K562 (cell line): ENCODE measurements at regions not wholly inside any gene's neighbourhood (a gene's known extent, or its start where the extent isn't known, plus 50 kb on each side); places are given as distances from the start of the nearest gene placed in this dataset.

Source experiments
- ATAC-seq: fragments of 200-7000 bp; cut with Tn5 transposase; 3 replicates; pipeline ENCODE4 v1.9.1; 2020; ENCODE audit warnings: moderate library complexity
- BruUV-seq: library from RNA; stranded (reverse); fragments of 400-500 nt; replicated peaks from 2 replicates; lab custom pipeline; 2021; lab: Mats Ljungman, UMichigan
- CTCF ChIA-PET: fragments of 300-600 bp; formaldehyde crosslinking; extraction: SDS; loops from one replicate; lab custom pipeline; 2021; ENCODE audit warnings: low intra/inter-chr PET ratio; lab: Yijun Ruan, JAX
- POLR2A ChIA-PET: fragments of 300-600, 350-650 bp; sonication (Branson Sonifier 250); formaldehyde crosslinking; extraction: SDS; loops from one replicate; lab custom pipeline; 2021; ENCODE audit warnings: antibody characterized with exemption, inconsistent platforms; lab: Yijun Ruan, JAX
- DNase-seq, 4 experiments: peaks; one replicate each; pipeline versions ENCODE4 v3.0.0 to v3.0.0-alpha.2; 2011 to 2018; ENCODE audit warnings: low spot score in 3 of 4, mixed read lengths in 3 of 4; ENCODE audit errors: extremely low read depth in 1 of 4
- FAIRE-seq: peaks from 2 replicates; lab custom pipeline; 2011; peaks lifted over from hg19 to GRCh38; lab: Jason Lieb, UNC
- H2AFZ ChIP-seq: 2 replicates; pipeline ENCODE4 v1.6.0; 2011; ENCODE audit warnings: low read depth, low read length, control low read depth, inconsistent platforms
- H3K27ac ChIP-seq: fragments of 200-600 bp; 3 replicates; pipeline ENCODE4 v1.8.0; 2011; ENCODE audit warnings: low read depth, mild to moderate bottlenecking, control low read depth, inconsistent platforms, low read length, moderate library complexity, mixed read lengths; ENCODE audit errors: extremely low read depth
- H3K27me3 ChIP-seq, 2 experiments: fragments of 300-600 bp in 1 of 2; 2 replicates in 1 of 2; 3 replicates in 1 of 2; pipeline versions ENCODE4 v1.6.0 to v1.8.0; 2011; ENCODE audit warnings: inconsistent platforms in 2 of 2, low read length in 2 of 2, mild to moderate bottlenecking in 1 of 2, mixed read lengths in 1 of 2, moderate library complexity in 1 of 2; ENCODE audit not compliant: control insufficient read depth in 2 of 2, insufficient read depth in 2 of 2
- H3K36me3 ChIP-seq: fragments of 300-600 bp; 3 replicates; pipeline ENCODE4 v1.8.0; 2011; ENCODE audit warnings: mild to moderate bottlenecking, low read length, inconsistent platforms; ENCODE audit not compliant: control insufficient read depth, insufficient read depth
- H3K4me1 ChIP-seq, 2 experiments: fragments of 200-600 bp in 1 of 2; replicated peaks in 1 of 2; 2 replicates in 1 of 2; 3 replicates in 1 of 2; pipeline versions ENCODE4 v1.5.1 to v1.8.0; 2011; ENCODE audit warnings: inconsistent platforms in 2 of 2, low read length in 2 of 2, mild to moderate bottlenecking in 1 of 2, mixed read lengths in 1 of 2, moderate library complexity in 1 of 2; ENCODE audit not compliant: control insufficient read depth in 2 of 2, insufficient read depth in 2 of 2
- H3K4me2 ChIP-seq: 2 replicates; pipeline ENCODE4 v1.6.1; 2011; ENCODE audit warnings: low read length, control low read depth, inconsistent platforms, mixed read lengths; ENCODE audit not compliant: insufficient read depth
- H3K4me3 ChIP-seq: fragments of 200-600 bp; sonication (generic), shearing (Covaris generic); 2 replicates; pipeline ENCODE4 v1.5.1; 2016; ENCODE audit warnings: control low read depth, inconsistent platforms
- H3K79me2 ChIP-seq: fragments of 200-600 bp; 3 replicates; pipeline ENCODE4 v1.8.0; 2011; ENCODE audit warnings: low read length, inconsistent platforms; ENCODE audit not compliant: control insufficient read depth, insufficient read depth
- H3K9ac ChIP-seq, 2 experiments: 2 replicates each; pipeline versions ENCODE4 v1.6.0 to v1.6.1; 2011; ENCODE audit warnings: low read depth in 2 of 2, low read length in 2 of 2, control low read depth in 1 of 2, inconsistent platforms in 1 of 2, mild to moderate bottlenecking in 1 of 2, mixed read lengths in 1 of 2; ENCODE audit not compliant: insufficient read depth in 1 of 2
- H3K9me1 ChIP-seq: one replicate; pipeline ENCODE4 v1.6.0; 2011; ENCODE audit warnings: inconsistent platforms, mild to moderate bottlenecking, low read length, moderate library complexity; ENCODE audit not compliant: control insufficient read depth, insufficient read depth
- H3K9me3 ChIP-seq: replicated peaks from 2 replicates; pipeline ENCODE4 v1.5.1; 2011; ENCODE audit warnings: low read depth, low read length, inconsistent platforms; ENCODE audit not compliant: control insufficient read depth, insufficient read depth
- H4K20me1 ChIP-seq: replicated peaks from 2 replicates; pipeline ENCODE4 v1.6.1; 2011; ENCODE audit warnings: low read length, inconsistent platforms, mixed read lengths; ENCODE audit not compliant: control insufficient read depth, insufficient read depth
- ATF7 ChIP-seq: fragments of 450-650 bp; IDR thresholded peaks from 2 replicates; pipeline ENCODE4 v1.7.1; 2014; ENCODE audit warnings: mild to moderate bottlenecking, moderate library complexity
- CBX1 ChIP-seq: sonication (generic); IDR thresholded peaks from 2 replicates; pipeline ENCODE4 v1.6.1; 2016; ENCODE audit warnings: antibody characterized with exemption, low read depth, mild to moderate bottlenecking
- CC2D1A ChIP-seq: fragments of 450-650 bp; IDR thresholded peaks from 2 replicates; pipeline ENCODE4 v1.6.1; 2017; ENCODE audit warnings: mild to moderate bottlenecking
- COPS2 ChIP-seq: fragments of 450-650 bp; conservative IDR thresholded peaks from 2 replicates; pipeline ENCODE4 v1.6.1; 2016; ENCODE audit warnings: mild to moderate bottlenecking, moderate library complexity
- DPF2 ChIP-seq: fragments of 450-650 bp; IDR thresholded peaks from 2 replicates; pipeline ENCODE4 v1.6.1; 2016
- FUS ChIP-seq: fragments of 200-400 bp; formaldehyde crosslinking; optimal IDR thresholded peaks from 2 replicates; pipeline ENCODE3; 2017; ENCODE audit warnings: low read depth, low read length
- MCM2 ChIP-seq: fragments of 450-650 bp; IDR thresholded peaks from 2 replicates; pipeline ENCODE4 v1.6.1; 2017; ENCODE audit warnings: low read depth, mild to moderate bottlenecking
- PHF21A ChIP-seq: fragments of 450-650 bp; IDR thresholded peaks from 2 replicates; pipeline ENCODE4 v1.6.1; 2017; ENCODE audit warnings: low read depth, borderline replicate concordance
- SIRT6 ChIP-seq: IDR thresholded peaks from one replicate; pipeline ENCODE4 v1.6.1; 2012; ENCODE audit warnings: low read depth, mild to moderate bottlenecking, control low read depth, inconsistent platforms, low read length, moderate library complexity
- XRCC5 ChIP-seq: fragments of 200-400 bp; formaldehyde crosslinking; IDR thresholded peaks from 2 replicates; pipeline ENCODE4 v1.6.1; 2017; ENCODE audit warnings: low read depth, mild to moderate bottlenecking, low read length
- ZBTB1 ChIP-seq: sonication (generic); formaldehyde crosslinking; IDR thresholded peaks from 2 replicates; pipeline ENCODE4 v1.8.1; 2023; ENCODE audit warnings: missing genetic modification reagents, low read depth, mild to moderate bottlenecking, borderline replicate concordance
- ZFPM2 ChIP-seq: fragments of 250-450 bp; sonication (Bioruptor Pico); IDR thresholded peaks from 2 replicates; pipeline ENCODE4 v1.5.1; 2022; ENCODE audit warnings: mild to moderate bottlenecking
- ZNF311 ChIP-seq: fragments of 250-450 bp; sonication (Bioruptor Pico); IDR thresholded peaks from 2 replicates; pipeline ENCODE4 v1.4.0; 2020; ENCODE audit warnings: mild to moderate bottlenecking, moderate library complexity
- ZNF354B ChIP-seq: fragments of 250-450 bp; sonication (Bioruptor Pico); IDR thresholded peaks from 2 replicates; pipeline ENCODE4 v1.4.0; 2020
- ZNF551 ChIP-seq: fragments of 250-450 bp; sonication (Bioruptor Pico); IDR thresholded peaks from 2 replicates; pipeline ENCODE4 v1.5.0; 2021; ENCODE audit warnings: mild to moderate bottlenecking, moderate library complexity
- ZNF707 ChIP-seq: fragments of 250-450 bp; sonication (Bioruptor Pico); conservative IDR thresholded peaks from 2 replicates; pipeline ENCODE4 v1.8.0; 2022; ENCODE audit warnings: inconsistent platforms, mild to moderate bottlenecking, moderate library complexity
- WGBS: fragments of 100-300 bp; shearing (Covaris generic); methylation state at CpG from one replicate; pipeline ENCODE4 v1.1.6; 2016; ENCODE audit warnings: low coverage, mixed read lengths; ENCODE audit not compliant: insufficient coverage; ENCODE audit errors: missing lambda C conversion rate; 5-methylcytosine and 5-hydroxymethylcytosine counted together
- in situ Hi-C: fragments of 300-500 bp; cut with MboI; formaldehyde crosslinking; loops from 4 replicates; pipeline ENCODE4 v1.15.0; 2018; ENCODE audit warnings: inconsistent platforms, mixed read lengths
- intact Hi-C: fragments of 100-400 bp; cut with micrococcal nuclease; formaldehyde crosslinking; loops from 2 replicates; pipeline ENCODE4 v1.14.2; 2022
- TF ChIP-seq, protein P1 (sequence below): IDR thresholded peaks from 2 replicates; pipeline ENCODE4 v1.6.1; 2014; ENCODE audit warnings: antibody characterized with exemption
- TF ChIP-seq, protein P2 (sequence below), 2 experiments: fragments of 150-350 bp in 1 of 2; IDR thresholded peaks; 2 replicates each; pipeline ENCODE4 v1.6.1; 2012 to 2016; ENCODE audit warnings: low read depth in 2 of 2, low read length in 2 of 2, mild to moderate bottlenecking in 1 of 2, moderate library complexity in 1 of 2

DNA sequence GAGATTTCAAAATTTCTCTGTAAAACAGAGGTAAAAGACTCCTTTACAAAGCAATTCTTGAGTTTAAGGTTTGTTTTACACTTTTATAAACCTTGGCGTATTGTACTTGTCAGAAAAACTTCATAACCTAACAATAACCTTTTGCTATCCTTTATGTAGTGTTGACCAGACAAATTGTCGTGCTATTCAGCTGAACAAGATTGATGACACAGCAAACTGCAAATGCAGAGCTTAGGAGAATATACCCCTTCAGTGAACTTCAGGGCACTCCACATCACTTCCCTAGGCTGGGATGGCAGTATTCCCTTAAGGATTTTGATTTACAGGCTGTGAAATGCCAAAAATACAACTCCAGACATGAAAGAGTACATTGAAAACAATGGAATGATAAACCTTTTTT lies 89.2 kb upstream of the CDH18 start (continued):
- TF ChIP-seq DPF2, result no peak
- no peak for TF ChIP-seq CBX1
- no peak for TF ChIP-seq ZNF551 (CRISPR knock-in tag)
- no peak for TF ChIP-seq ATF7
- no peak for TF ChIP-seq ZBTB1 (CRISPR knock-in tag)
- no peak for TF ChIP-seq XRCC5
- no peak for TF ChIP-seq PHF21A
- no peak for TF ChIP-seq ZNF311 (CRISPR knock-in tag)
- TF ChIP-seq COPS2, result no peak
- TF ChIP-seq ZNF707 (CRISPR knock-in tag), result no peak

DNA sequence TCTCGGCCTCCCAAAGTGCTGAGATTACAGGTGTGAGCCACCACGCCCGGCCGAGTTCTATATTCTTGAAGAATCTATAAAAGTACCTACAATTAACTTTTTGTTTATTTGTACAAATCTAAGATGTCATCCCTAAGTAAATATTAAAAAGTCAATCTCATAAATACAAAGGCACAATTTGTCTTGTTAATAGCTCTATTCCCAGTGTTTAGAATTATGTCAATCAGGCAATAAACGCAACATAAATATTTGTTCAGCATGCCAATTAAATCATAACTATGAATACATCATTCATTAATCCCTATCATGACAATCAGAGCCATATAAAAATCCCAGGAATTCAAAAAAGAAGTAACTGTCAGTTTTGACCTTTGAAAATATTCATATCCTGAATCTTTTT lies 68.9 kb upstream of the CDH18 start:
- ATAC-seq (no peak), FAIRE-seq (no peak), DNase-seq (no peak)
- Histone ChIP-seq H3K4me1 (no peaks in the 10 kb centered on the region), H3K9ac (no peak overlapping the region), H4K20me1 (no peaks in the 10 kb centered on the region), H3K27ac (no peak overlapping the region), H3K27me3 (no peaks in the 10 kb centered on the region), H3K9me3 (no peaks in the 10 kb centered on the region; the same call in 1 of the 2 replicates), H3K9me1 (no peaks in the 10 kb centered on the region), H3K36me3 (no peaks in the 10 kb centered on the region), H3K79me2 (no peaks in the 10 kb centered on the region), H3K4me3 (no peak overlapping the region), H3K4me2 (no peak overlapping the region), H2AFZ (no peak overlapping the region)
- WGBS, result 0% methylated on average over 5 of the region's 5 CpGs
- intact Hi-C loops, result no loop called here
- CTCF ChIA-PET, result interaction anchor here (0.7 kb wide), 1 partner anchor 47 kb away, joined by 5 read pairs; no protein-coding TSS in a partner anchor
- POLR2A ChIA-PET, result no interaction called here
- in situ Hi-C loops, result no loop called here
- BruUV-seq, result no TSS peak
- TF ChIP-seq ZNF354B (CRISPR knock-in tag) (no peak), FUS (no peak), ZFPM2 (CRISPR knock-in tag) (no peak), XRCC5 (no peak), CC2D1A (no peak), MCM2 (no peak), SIRT6 (no peak)
- TF ChIP-seq, protein P1, sequence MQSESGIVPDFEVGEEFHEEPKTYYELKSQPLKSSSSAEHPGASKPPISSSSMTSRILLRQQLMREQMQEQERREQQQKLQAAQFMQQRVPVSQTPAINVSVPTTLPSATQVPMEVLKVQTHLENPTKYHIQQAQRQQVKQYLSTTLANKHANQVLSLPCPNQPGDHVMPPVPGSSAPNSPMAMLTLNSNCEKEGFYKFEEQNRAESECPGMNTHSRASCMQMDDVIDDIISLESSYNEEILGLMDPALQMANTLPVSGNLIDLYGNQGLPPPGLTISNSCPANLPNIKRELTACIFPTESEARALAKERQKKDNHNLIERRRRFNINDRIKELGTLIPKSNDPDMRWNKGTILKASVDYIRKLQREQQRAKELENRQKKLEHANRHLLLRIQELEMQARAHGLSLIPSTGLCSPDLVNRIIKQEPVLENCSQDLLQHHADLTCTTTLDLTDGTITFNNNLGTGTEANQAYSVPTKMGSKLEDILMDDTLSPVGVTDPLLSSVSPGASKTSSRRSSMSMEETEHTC, result no peak
- TF ChIP-seq, protein P2, sequence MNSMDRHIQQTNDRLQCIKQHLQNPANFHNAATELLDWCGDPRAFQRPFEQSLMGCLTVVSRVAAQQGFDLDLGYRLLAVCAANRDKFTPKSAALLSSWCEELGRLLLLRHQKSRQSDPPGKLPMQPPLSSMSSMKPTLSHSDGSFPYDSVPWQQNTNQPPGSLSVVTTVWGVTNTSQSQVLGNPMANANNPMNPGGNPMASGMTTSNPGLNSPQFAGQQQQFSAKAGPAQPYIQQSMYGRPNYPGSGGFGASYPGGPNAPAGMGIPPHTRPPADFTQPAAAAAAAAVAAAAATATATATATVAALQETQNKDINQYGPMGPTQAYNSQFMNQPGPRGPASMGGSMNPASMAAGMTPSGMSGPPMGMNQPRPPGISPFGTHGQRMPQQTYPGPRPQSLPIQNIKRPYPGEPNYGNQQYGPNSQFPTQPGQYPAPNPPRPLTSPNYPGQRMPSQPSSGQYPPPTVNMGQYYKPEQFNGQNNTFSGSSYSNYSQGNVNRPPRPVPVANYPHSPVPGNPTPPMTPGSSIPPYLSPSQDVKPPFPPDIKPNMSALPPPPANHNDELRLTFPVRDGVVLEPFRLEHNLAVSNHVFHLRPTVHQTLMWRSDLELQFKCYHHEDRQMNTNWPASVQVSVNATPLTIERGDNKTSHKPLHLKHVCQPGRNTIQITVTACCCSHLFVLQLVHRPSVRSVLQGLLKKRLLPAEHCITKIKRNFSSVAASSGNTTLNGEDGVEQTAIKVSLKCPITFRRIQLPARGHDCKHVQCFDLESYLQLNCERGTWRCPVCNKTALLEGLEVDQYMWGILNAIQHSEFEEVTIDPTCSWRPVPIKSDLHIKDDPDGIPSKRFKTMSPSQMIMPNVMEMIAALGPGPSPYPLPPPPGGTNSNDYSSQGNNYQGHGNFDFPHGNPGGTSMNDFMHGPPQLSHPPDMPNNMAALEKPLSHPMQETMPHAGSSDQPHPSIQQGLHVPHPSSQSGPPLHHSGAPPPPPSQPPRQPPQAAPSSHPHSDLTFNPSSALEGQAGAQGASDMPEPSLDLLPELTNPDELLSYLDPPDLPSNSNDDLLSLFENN (IDR thresholded peaks at IDR 0.05; ENCODE audit: low read depth in 2 of 2, low read length in 2 of 2), result no peak
